ENCODE measurements at regions not wholly inside any gene's neighbourhood (a gene's known extent, or its start where the extent isn't known, plus 50 kb on each side); places are given as distances from the start of the nearest gene placed in this dataset.

DNA sequence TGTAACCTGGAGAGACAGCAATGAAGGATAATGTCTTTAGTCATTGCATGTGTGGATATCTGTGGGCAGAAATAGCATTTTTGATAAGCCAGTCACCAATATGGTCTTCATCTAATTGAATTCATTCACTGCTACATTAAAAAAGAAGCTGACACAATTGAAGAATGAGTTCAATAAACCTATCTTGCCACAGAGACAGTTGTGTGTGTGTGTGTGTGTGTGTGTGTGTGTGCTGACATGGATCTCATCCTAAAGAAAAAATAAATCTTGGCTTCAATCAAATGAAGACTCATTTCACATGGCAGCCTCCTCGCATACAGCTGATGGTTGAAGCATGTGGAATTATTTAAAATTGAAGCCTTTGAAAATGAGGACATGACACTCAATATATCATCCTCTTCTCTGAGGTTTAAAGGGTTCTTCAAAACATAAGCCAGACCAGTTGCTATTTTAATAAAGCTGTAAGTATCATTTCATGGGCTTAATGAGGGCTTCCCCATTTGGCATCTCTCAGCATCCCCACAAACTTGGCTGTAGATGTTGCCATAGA lies 118.5 kb upstream of the PTPN3 start:
- TF ChIP-seq, protein P1, sequence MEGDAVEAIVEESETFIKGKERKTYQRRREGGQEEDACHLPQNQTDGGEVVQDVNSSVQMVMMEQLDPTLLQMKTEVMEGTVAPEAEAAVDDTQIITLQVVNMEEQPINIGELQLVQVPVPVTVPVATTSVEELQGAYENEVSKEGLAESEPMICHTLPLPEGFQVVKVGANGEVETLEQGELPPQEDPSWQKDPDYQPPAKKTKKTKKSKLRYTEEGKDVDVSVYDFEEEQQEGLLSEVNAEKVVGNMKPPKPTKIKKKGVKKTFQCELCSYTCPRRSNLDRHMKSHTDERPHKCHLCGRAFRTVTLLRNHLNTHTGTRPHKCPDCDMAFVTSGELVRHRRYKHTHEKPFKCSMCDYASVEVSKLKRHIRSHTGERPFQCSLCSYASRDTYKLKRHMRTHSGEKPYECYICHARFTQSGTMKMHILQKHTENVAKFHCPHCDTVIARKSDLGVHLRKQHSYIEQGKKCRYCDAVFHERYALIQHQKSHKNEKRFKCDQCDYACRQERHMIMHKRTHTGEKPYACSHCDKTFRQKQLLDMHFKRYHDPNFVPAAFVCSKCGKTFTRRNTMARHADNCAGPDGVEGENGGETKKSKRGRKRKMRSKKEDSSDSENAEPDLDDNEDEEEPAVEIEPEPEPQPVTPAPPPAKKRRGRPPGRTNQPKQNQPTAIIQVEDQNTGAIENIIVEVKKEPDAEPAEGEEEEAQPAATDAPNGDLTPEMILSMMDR (IDR thresholded peaks at IDR 0.05), result no peak
- TF ChIP-seq EP300 (IDR thresholded peaks at IDR 0.05), result no peak
